CD14-positive monocyte (primary cell): ENCODE measurements at regions not wholly inside any gene's neighbourhood (a gene's known extent, or its start where the extent isn't known, plus 50 kb on each side); places are given as distances from the start of the nearest gene placed in this dataset.

Experiments
- DNase-seq, 3 donors: peaks; one replicate each; pipeline ENCODE4 v3.0.0-alpha.2; 2011 to 2022
- H2AFZ ChIP-seq: 2 replicates; pipeline ENCODE4 v1.6.0; 2012; ENCODE audit warnings: mild to moderate bottlenecking, low read depth, low read length, inconsistent platforms; ENCODE audit not compliant: insufficient read depth, poor library complexity, severe bottlenecking
- H3K27ac ChIP-seq, 2 donors: 1 replicate in 1 of 2; 2 replicates in 1 of 2; pipeline ENCODE4 v1.5.1; 2012 to 2013; ENCODE audit warnings: low read length in 2 of 2, control low read depth in 1 of 2, inconsistent platforms in 1 of 2, low read depth in 1 of 2, mild to moderate bottlenecking in 1 of 2
- H3K27me3 ChIP-seq, 2 donors: one replicate each; pipeline versions ENCODE4 v1.6.0 to v1.6.1; 2011 to 2013; ENCODE audit warnings: low read length in 2 of 2; ENCODE audit not compliant: control insufficient read depth in 2 of 2, insufficient read depth in 2 of 2
- H3K36me3 ChIP-seq, 2 donors: replicated peaks in 1 of 2; 1 replicate in 1 of 2; 2 replicates in 1 of 2; pipeline versions ENCODE4 v1.5.1 to v1.6.1; 2012 to 2013; ENCODE audit warnings: low read length in 2 of 2, control low read depth in 1 of 2, inconsistent platforms in 1 of 2, mild to moderate bottlenecking in 1 of 2; ENCODE audit not compliant: insufficient read depth in 2 of 2, control insufficient read depth in 1 of 2
- H3K4me1 ChIP-seq, 2 donors: 1 replicate in 1 of 2; 2 replicates in 1 of 2; pipeline versions ENCODE4 v1.5.1 to v1.6.1; 2012 to 2013; ENCODE audit warnings: low read length in 2 of 2, control low read depth in 1 of 2, inconsistent platforms in 1 of 2, mild to moderate bottlenecking in 1 of 2, moderate library complexity in 1 of 2; ENCODE audit not compliant: insufficient read depth in 2 of 2, control insufficient read depth in 1 of 2
- H3K4me2 ChIP-seq: replicated peaks from 2 replicates; pipeline ENCODE3; 2012; ENCODE audit warnings: low read length, moderate library complexity, mild to moderate bottlenecking; ENCODE audit not compliant: poor library complexity, severe bottlenecking; ENCODE audit errors: extremely low read depth
- H3K4me3 ChIP-seq, 3 experiments: fragments of 200-600 bp in 1 of 3; sonication (generic) in 1 of 3; replicated peaks in 1 of 3; 1 replicate in 2 of 3; 2 replicates in 1 of 3; pipeline ENCODE4 v1.5.1; 2011 to 2013; ENCODE audit warnings: low read length in 3 of 3, mild to moderate bottlenecking in 3 of 3, control low read depth in 2 of 3, low read depth in 2 of 3, inconsistent platforms in 1 of 3, moderate library complexity in 1 of 3
- H3K79me2 ChIP-seq: 2 replicates; pipeline ENCODE4 v1.6.0; 2012; ENCODE audit warnings: mild to moderate bottlenecking, control low read depth, inconsistent platforms, low read length, moderate library complexity; ENCODE audit not compliant: insufficient read depth
- H3K9ac ChIP-seq: 2 replicates; pipeline ENCODE4 v1.6.0; 2017; ENCODE audit warnings: low read length, mild to moderate bottlenecking; ENCODE audit not compliant: insufficient read depth, poor library complexity, severe bottlenecking
- H3K9me3 ChIP-seq, 2 donors: replicated peaks in 1 of 2; 1 replicate in 1 of 2; 2 replicates in 1 of 2; pipeline versions ENCODE4 v1.5.1 to v1.6.1; 2012 to 2013; ENCODE audit warnings: low read length in 2 of 2, control low read depth in 1 of 2; ENCODE audit not compliant: control insufficient read depth in 1 of 2, insufficient read depth in 1 of 2
- H4K20me1 ChIP-seq: 2 replicates; pipeline ENCODE4 v1.6.0; 2012; ENCODE audit warnings: mild to moderate bottlenecking, low read length, control low read depth, moderate library complexity; ENCODE audit not compliant: insufficient read depth
- H3K27ac Mint-ChIP-seq, 7 donors: one replicate each; pipeline ENCODE4 v1.8.0; 2020; ENCODE audit warnings: mild to moderate bottlenecking in 7 of 7, mixed read lengths in 7 of 7, moderate library complexity in 6 of 7, inconsistent platforms in 2 of 7
- H3K27me3 Mint-ChIP-seq, 3 donors: one replicate each; pipeline ENCODE4 v1.8.0; 2021 to 2022; ENCODE audit warnings: low read depth in 3 of 3, mild to moderate bottlenecking in 3 of 3, mixed read lengths in 3 of 3, moderate library complexity in 3 of 3, inconsistent platforms in 1 of 3
- H3K36me3 Mint-ChIP-seq, 2 donors: one replicate each; pipeline ENCODE4 v1.8.0; 2020; ENCODE audit warnings: mixed read lengths in 2 of 2, inconsistent platforms in 1 of 2, mild to moderate bottlenecking in 1 of 2
- H3K4me1 Mint-ChIP-seq: one replicate; pipeline ENCODE4 v1.8.0; 2020; ENCODE audit warnings: mild to moderate bottlenecking, mixed read lengths
- H3K4me3 Mint-ChIP-seq, 2 donors: one replicate each; pipeline ENCODE4 v1.8.0; 2020; ENCODE audit warnings: mild to moderate bottlenecking in 2 of 2, mixed read lengths in 2 of 2, moderate library complexity in 1 of 2
- H3K9me3 Mint-ChIP-seq, 7 donors: one replicate each; pipeline ENCODE4 v1.8.0; 2020 to 2022; ENCODE audit warnings: mixed read lengths in 7 of 7, mild to moderate bottlenecking in 6 of 7, moderate library complexity in 6 of 7, inconsistent platforms in 2 of 7
- WGBS: methylation state at CpG from one replicate; pipeline ENCODE4 v1.1.5; 2013; ENCODE audit warnings: missing lambda C conversion rate; ENCODE audit not compliant: insufficient coverage; 5-methylcytosine and 5-hydroxymethylcytosine counted together
- intact Hi-C, 2 donors: fragments of 100-400 bp; cut with micrococcal nuclease; formaldehyde crosslinking; loops; one replicate each; pipeline versions ENCODE4 v1.15.0 to v1.15.1; 2023
- TF ChIP-seq, protein P1 (sequence below): fragments of 200-600 bp; IDR thresholded peaks from one replicate; pipeline ENCODE4 v1.8.0; 2022; ENCODE audit warnings: antibody characterized with exemption, mild to moderate bottlenecking

DNA sequence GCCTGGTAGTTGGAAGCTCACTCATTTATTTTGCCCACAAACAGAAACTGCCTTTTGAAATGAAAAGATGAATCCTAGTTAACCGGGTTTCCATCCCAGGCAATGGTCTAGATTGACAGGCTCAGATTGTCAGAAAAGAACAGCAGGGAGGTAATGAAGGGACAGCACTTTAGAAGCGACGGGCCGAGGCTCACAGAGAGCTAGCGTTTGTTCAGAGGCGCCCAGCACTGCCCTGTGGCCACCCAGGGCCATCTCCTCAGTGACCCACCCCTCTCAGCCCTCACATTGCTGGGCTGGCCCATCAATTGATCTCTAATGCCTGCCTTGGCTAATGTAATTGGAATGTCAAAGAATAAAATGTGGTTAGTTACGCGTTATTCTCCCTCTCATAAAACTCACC lies 304.8 kb downstream of the CDCA7 start:
- no peak overlapping the region for H3K27ac ChIP-seq
- Mint-ChIP-seq H3K27me3 (peaks cover 6 to 22% (median 16%) of the 10 kb centered on the region in 3 donors), H3K4me3 (no peak overlapping the region), H3K9me3 (peaks cover 0 to 4% (median 0%) of the 10 kb centered on the region in 7 donors), H3K36me3 (no peaks in the 10 kb centered on the region), H3K4me1 (no peaks in the 10 kb centered on the region), H3K27ac (no peak overlapping the region)
- DNase-seq: no peak
- WGBS: no CpG with 5 or more reads among the region's 8 CpGs
- H3K9ac ChIP-seq: no peak overlapping the region
- no peaks in the 10 kb centered on the region for H3K79me2 ChIP-seq
- TF ChIP-seq, protein P1, sequence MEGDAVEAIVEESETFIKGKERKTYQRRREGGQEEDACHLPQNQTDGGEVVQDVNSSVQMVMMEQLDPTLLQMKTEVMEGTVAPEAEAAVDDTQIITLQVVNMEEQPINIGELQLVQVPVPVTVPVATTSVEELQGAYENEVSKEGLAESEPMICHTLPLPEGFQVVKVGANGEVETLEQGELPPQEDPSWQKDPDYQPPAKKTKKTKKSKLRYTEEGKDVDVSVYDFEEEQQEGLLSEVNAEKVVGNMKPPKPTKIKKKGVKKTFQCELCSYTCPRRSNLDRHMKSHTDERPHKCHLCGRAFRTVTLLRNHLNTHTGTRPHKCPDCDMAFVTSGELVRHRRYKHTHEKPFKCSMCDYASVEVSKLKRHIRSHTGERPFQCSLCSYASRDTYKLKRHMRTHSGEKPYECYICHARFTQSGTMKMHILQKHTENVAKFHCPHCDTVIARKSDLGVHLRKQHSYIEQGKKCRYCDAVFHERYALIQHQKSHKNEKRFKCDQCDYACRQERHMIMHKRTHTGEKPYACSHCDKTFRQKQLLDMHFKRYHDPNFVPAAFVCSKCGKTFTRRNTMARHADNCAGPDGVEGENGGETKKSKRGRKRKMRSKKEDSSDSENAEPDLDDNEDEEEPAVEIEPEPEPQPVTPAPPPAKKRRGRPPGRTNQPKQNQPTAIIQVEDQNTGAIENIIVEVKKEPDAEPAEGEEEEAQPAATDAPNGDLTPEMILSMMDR: no peak
- no peaks in the 10 kb centered on the region for H3K4me1 ChIP-seq
- intact Hi-C loops: no loop called here
- no peaks in the 10 kb centered on the region for H3K36me3 ChIP-seq
- H3K9me3 ChIP-seq: no peaks in the 10 kb centered on the region
- peaks cover 2 to 5% of the 10 kb centered on the region in 2 donors for H3K27me3 ChIP-seq
- no peak overlapping the region for H3K4me3 ChIP-seq
- no peak overlapping the region for H2AFZ ChIP-seq
- H4K20me1 ChIP-seq: no peaks in the 10 kb centered on the region
- H3K4me2 ChIP-seq: no peak overlapping the region

DNA sequence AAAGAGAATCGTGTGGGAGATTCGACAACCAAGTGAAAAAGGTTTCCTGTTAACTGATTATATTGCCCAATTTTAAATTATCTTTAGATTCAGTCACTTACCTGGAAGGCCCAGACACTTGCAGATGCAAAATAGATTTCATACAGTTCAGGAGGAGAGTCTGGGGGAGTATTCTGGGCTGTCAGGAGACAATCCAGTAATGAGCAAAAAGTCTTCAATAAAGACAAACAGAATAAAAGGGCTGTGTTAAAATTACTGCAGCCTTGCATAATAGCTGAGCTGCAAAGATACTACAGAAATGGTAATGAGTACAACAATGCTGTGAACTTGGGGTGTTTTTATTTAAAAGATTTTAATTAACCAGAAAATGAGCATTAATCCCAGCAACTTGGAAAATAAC lies 303.6 kb downstream of the SP3 start:
- Mint-ChIP-seq H3K27me3 (peaks cover 12 to 37% (median 32%) of the 10 kb centered on the region in 3 donors), H3K4me1 (no peaks in the 10 kb centered on the region), H3K27ac (no peak overlapping the region), H3K9me3 (peaks cover 0 to 4% (median 0%) of the 10 kb centered on the region in 7 donors), H3K4me3 (no peak overlapping the region), H3K36me3 (no peaks in the 10 kb centered on the region)
- H2AFZ ChIP-seq: no peak overlapping the region
- no peak overlapping the region for H3K4me2 ChIP-seq
- H3K27ac ChIP-seq: no peak overlapping the region
- H3K27me3 ChIP-seq: peaks cover 5 to 8% of the 10 kb centered on the region in 2 donors
- DNase-seq: no peak
- H3K9me3 ChIP-seq: no peaks in the 10 kb centered on the region
- H3K4me1 ChIP-seq: no peaks in the 10 kb centered on the region
- intact Hi-C loops: no loop called here
- no CpG with 5 or more reads among the region's 2 CpGs for WGBS
- no peaks in the 10 kb centered on the region for H4K20me1 ChIP-seq
- H3K79me2 ChIP-seq: no peaks in the 10 kb centered on the region
- H3K4me3 ChIP-seq: no peak overlapping the region
- no peak overlapping the region for H3K9ac ChIP-seq
- H3K36me3 ChIP-seq: no peaks in the 10 kb centered on the region
- TF ChIP-seq, protein P1: no peak
